A549 (cell line): ENCODE measurements at regions not wholly inside any gene's neighbourhood (a gene's known extent, or its start where the extent isn't known, plus 50 kb on each side); places are given as distances from the start of the nearest gene placed in this dataset.

Experiments
- ATAC-seq, 2 experiments: fragments of 200-7000 bp in 1 of 2; fragments of >200 bp in 1 of 2; cut with Nextera tagmentation in 1 of 2; cut with Tn5 transposase in 1 of 2; 3 replicates each; pipeline versions ENCODE4 v1.8.0 to v1.9.1; 2018 to 2020; ENCODE audit warnings: mild to moderate bottlenecking in 1 of 2, moderate library complexity in 1 of 2
- CTCF ChIA-PET: fragments of 300-600 bp; sonication (Branson Sonifier 250); formaldehyde crosslinking; extraction: SDS; loops from one replicate; lab custom pipeline; 2021; ENCODE audit warnings: antibody characterized with exemption, inconsistent platforms; lab: Yijun Ruan, JAX
- POLR2A ChIA-PET: fragments of 350-600 bp; formaldehyde crosslinking; extraction: SDS; loops from one replicate; lab custom pipeline; 2021; ENCODE audit warnings: antibody characterized with exemption, inconsistent platforms; lab: Yijun Ruan, JAX
- DNase-seq, 2 experiments: peaks; one replicate each; pipeline versions ENCODE4 v3.0.0 to v3.0.0-alpha.2; 2011 to 2016; ENCODE audit warnings: low read depth in 1 of 2, low spot score in 1 of 2
- FAIRE-seq: peaks from 2 replicates; lab custom pipeline; 2011; peaks lifted over from hg19 to GRCh38; lab: Jason Lieb, UNC
- H3K27ac ChIP-seq, 2 experiments: fragments of >200 bp; sonication (Bioruptor Twin); formaldehyde crosslinking; 3 replicates each; pipeline ENCODE4 v1.5.1; 2016 to 2017
- H3K4me1 ChIP-seq: fragments of >200 bp; sonication (Bioruptor Twin); formaldehyde crosslinking; 3 replicates; pipeline ENCODE4 v1.6.1; 2016
- H3K4me2 ChIP-seq: fragments of >200 bp; sonication (Bioruptor Twin); formaldehyde crosslinking; 3 replicates; pipeline ENCODE4 v1.6.1; 2016
- H3K4me3 ChIP-seq: fragments of >200 bp; sonication (Bioruptor Twin); formaldehyde crosslinking; 3 replicates; pipeline ENCODE4 v1.5.1; 2016
- H3K9me3 ChIP-seq: fragments of >200 bp; sonication (Bioruptor Twin); formaldehyde crosslinking; 3 replicates; pipeline ENCODE4 v1.6.1; 2016
- BCL3 ChIP-seq: fragments of >200 bp; sonication (Bioruptor Twin); formaldehyde crosslinking; IDR thresholded peaks from 3 replicates; pipeline ENCODE4 v1.6.1; 2016
- CBX2 ChIP-seq: fragments of 200-600 bp; sonication (generic); IDR thresholded peaks from 2 replicates; pipeline ENCODE4 v1.6.1; 2016; ENCODE audit warnings: low read depth, mild to moderate bottlenecking, borderline replicate concordance
- CHD2 ChIP-seq: fragments of 150-350 bp; IDR thresholded peaks from 2 replicates; pipeline ENCODE4 v1.6.1; 2014; ENCODE audit warnings: low read length; ENCODE audit not compliant: partially characterized antibody
- CHD4 ChIP-seq: fragments of 200-600 bp; sonication (generic); IDR thresholded peaks from 2 replicates; pipeline ENCODE4 v1.6.1; 2016; ENCODE audit warnings: antibody characterized with exemption, mild to moderate bottlenecking, borderline replicate concordance
- EHF ChIP-seq: fragments of 250-450 bp; sonication (Bioruptor Pico); IDR thresholded peaks from 2 replicates; pipeline ENCODE4 v1.5.0; 2020; ENCODE audit warnings: mild to moderate bottlenecking
- ELK1 ChIP-seq: fragments of 150-350 bp; IDR thresholded peaks from 2 replicates; pipeline ENCODE4 v1.6.1; 2014; ENCODE audit warnings: low read depth, mild to moderate bottlenecking, low read length
- ESRRA ChIP-seq: fragments of 150-350 bp; IDR thresholded peaks from 2 replicates; pipeline ENCODE4 v1.6.1; 2014; ENCODE audit warnings: mild to moderate bottlenecking, low read length, borderline replicate concordance
- FOSB ChIP-seq: fragments of 250-450 bp; sonication (Bioruptor Pico); IDR thresholded peaks from 2 replicates; pipeline ENCODE4 v1.5.0; 2020; ENCODE audit warnings: mild to moderate bottlenecking, moderate library complexity
- FOSL2 ChIP-seq, 2 experiments: fragments of 450-650 bp in 1 of 2; fragments of >200 bp in 1 of 2; sonication (Bioruptor Twin) in 1 of 2; formaldehyde crosslinking; IDR thresholded peaks; 2 replicates each; pipeline versions ENCODE4 v1.5.0 to v1.6.1; 2016 to 2020; ENCODE audit warnings: mild to moderate bottlenecking in 1 of 2, moderate library complexity in 1 of 2
- HMGXB4 ChIP-seq: fragments of 250-450 bp; sonication (Bioruptor Pico); IDR thresholded peaks from 2 replicates; pipeline ENCODE4 v1.5.0; 2021; ENCODE audit warnings: mild to moderate bottlenecking, moderate library complexity, borderline replicate concordance
- HOXA7 ChIP-seq: fragments of 250-450 bp; sonication (Bioruptor Pico); IDR thresholded peaks from 2 replicates; pipeline ENCODE4 v1.5.0; 2020; ENCODE audit warnings: mild to moderate bottlenecking, moderate library complexity
- JUN ChIP-seq, 2 experiments: fragments of >200 bp; sonication (Bioruptor Twin); formaldehyde crosslinking; IDR thresholded peaks; 2 replicates in 1 of 2; 3 replicates in 1 of 2; pipeline ENCODE4 v1.6.1; 2016 to 2017
- JUNB ChIP-seq: fragments of >200 bp; sonication (Bioruptor Twin); formaldehyde crosslinking; IDR thresholded peaks from 2 replicates; pipeline ENCODE4 v1.6.1; 2016
- MAFK ChIP-seq: fragments of 450-650 bp; IDR thresholded peaks from 2 replicates; pipeline ENCODE4 v1.6.1; 2014; ENCODE audit not compliant: partially characterized antibody
- MAX ChIP-seq: IDR thresholded peaks from 2 replicates; pipeline ENCODE4 v1.6.1; 2012
- PBX3 ChIP-seq: IDR thresholded peaks from 2 replicates; pipeline ENCODE4 v1.6.1; 2012
- RAD21 ChIP-seq, 2 experiments: fragments of >200 bp in 1 of 2; sonication (Bioruptor Twin) in 1 of 2; formaldehyde crosslinking in 1 of 2; IDR thresholded peaks in 1 of 2; conservative IDR thresholded peaks in 1 of 2; 2 replicates in 1 of 2; 3 replicates in 1 of 2; pipeline ENCODE4 v1.6.1; 2012 to 2018; ENCODE audit warnings: inconsistent platforms in 1 of 2
- RARB ChIP-seq: fragments of 250-450 bp; sonication (Bioruptor Pico); IDR thresholded peaks from 2 replicates; pipeline ENCODE4 v1.8.0; 2021; ENCODE audit warnings: mild to moderate bottlenecking, moderate library complexity
- RFX5 ChIP-seq: fragments of 450-650 bp; IDR thresholded peaks from 2 replicates; pipeline ENCODE4 v1.7.1; 2014; ENCODE audit warnings: antibody characterized with exemption, mild to moderate bottlenecking, moderate library complexity
- RNF2 ChIP-seq: fragments of 200-600 bp; sonication (generic); IDR thresholded peaks from 2 replicates; pipeline ENCODE4 v1.6.1; 2016; ENCODE audit warnings: low read depth, mild to moderate bottlenecking, antibody characterized with exemption, moderate library complexity, borderline replicate concordance
- SREBF2 ChIP-seq: fragments of 450-650 bp; IDR thresholded peaks from 2 replicates; pipeline ENCODE4 v1.6.1; 2014; ENCODE audit warnings: mild to moderate bottlenecking, moderate library complexity
- TP53 ChIP-seq: fragments of 250-450 bp; sonication (Bioruptor Pico); IDR thresholded peaks from 2 replicates; pipeline ENCODE4 v1.5.0; 2021; ENCODE audit warnings: mild to moderate bottlenecking, moderate library complexity
- ZC3H11A ChIP-seq: fragments of 450-650 bp; IDR thresholded peaks from 2 replicates; pipeline ENCODE4 v1.6.1; 2014; ENCODE audit warnings: antibody characterized with exemption, mild to moderate bottlenecking
- ZFP36 ChIP-seq: fragments of 450-650 bp; IDR thresholded peaks from 2 replicates; pipeline ENCODE4 v1.6.1; 2014; ENCODE audit warnings: borderline replicate concordance; ENCODE audit not compliant: partially characterized antibody
- ZNF302 ChIP-seq: fragments of 250-450 bp; sonication (Bioruptor Pico); IDR thresholded peaks from 2 replicates; pipeline ENCODE4 v1.9.0; 2021; ENCODE audit warnings: inconsistent platforms, mild to moderate bottlenecking, moderate library complexity
- WGBS: methylation state at CpG from one replicate; pipeline ENCODE4 v1.1.6; 2017; ENCODE audit errors: missing lambda C conversion rate; 5-methylcytosine and 5-hydroxymethylcytosine counted together
- TF ChIP-seq, protein P1 (sequence below): fragments of 450-650 bp; IDR thresholded peaks from 2 replicates; pipeline ENCODE4 v1.6.1; 2014; ENCODE audit warnings: antibody characterized with exemption
- TF ChIP-seq, protein P2 (sequence below): fragments of >200 bp; sonication (Bioruptor Twin); formaldehyde crosslinking; IDR thresholded peaks from 2 replicates; pipeline ENCODE4 v1.6.1; 2016
- TF ChIP-seq, protein P3 (sequence below): IDR thresholded peaks from 2 replicates; pipeline ENCODE4 v1.6.1; 2012; ENCODE audit warnings: low read depth, borderline replicate concordance

DNA sequence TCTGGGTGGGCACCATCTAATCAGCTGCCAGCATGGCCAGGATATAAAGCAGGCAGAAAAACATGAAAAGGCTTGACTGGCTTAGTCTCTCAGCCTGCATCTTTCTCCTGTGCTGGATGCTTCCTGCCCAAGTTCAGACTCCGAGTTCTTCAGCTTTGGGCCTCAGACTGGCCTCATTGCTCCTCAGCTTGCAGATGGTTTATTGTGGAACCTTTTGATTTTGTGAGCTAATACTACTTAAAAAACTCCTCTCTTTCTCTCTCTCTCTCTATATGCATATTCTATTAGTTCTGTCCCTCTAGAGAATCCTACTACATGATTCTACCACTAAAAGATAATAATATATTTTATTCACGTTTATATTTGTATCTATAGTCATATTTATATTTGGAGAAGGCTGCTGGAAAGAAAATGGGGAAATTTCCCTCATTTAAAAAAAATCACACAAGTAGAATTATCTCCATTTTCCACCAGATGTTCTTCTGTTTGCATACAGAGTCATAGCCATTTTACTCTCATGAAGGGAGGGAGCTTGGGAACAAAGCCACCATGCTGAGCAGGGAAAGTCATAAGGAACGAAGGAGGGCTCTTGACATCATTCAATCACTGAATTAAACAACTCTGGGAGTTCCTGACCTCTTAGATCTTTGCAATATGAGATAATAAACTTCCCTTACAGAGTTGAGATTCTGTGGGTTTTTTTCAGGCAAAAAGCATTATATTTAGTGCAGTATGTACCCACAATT lies 1137.4 kb upstream of the CDH18 start:
- no peaks in the 10 kb centered on the region for H3K4me1 ChIP-seq
- H3K4me3 ChIP-seq: no peak overlapping the region
- TF ChIP-seq CBX2 (no peak), ZC3H11A (no peak), ESRRA (no peak), BCL3 (no peak), MAX (no peak), FOSL2 (IDR thresholded peaks at IDR 0.05) (no peak), FOSL2 (CRISPR knock-in tag; IDR thresholded peaks at IDR 0.05) (no peak), TP53 (CRISPR knock-in tag) (no peak), JUN (IDR thresholded peaks at IDR 0.05) (no peak), RFX5 (no peak), HOXA7 (CRISPR knock-in tag) (no peak), HMGXB4 (CRISPR knock-in tag) (no peak), CHD4 (no peak), RAD21 (conservative IDR thresholded peaks at IDR 0.05 in 1 of 2, IDR thresholded peaks at IDR 0.05 in 1 of 2) (no peak), RARB (no peak), JUNB (no peak)
- TF ChIP-seq, protein P1, sequence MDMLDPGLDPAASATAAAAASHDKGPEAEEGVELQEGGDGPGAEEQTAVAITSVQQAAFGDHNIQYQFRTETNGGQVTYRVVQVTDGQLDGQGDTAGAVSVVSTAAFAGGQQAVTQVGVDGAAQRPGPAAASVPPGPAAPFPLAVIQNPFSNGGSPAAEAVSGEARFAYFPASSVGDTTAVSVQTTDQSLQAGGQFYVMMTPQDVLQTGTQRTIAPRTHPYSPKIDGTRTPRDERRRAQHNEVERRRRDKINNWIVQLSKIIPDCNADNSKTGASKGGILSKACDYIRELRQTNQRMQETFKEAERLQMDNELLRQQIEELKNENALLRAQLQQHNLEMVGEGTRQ: no peak
- TF ChIP-seq, protein P2, sequence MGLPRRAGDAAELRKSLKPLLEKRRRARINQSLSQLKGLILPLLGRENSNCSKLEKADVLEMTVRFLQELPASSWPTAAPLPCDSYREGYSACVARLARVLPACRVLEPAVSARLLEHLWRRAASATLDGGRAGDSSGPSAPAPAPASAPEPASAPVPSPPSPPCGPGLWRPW: no peak
- TF ChIP-seq, all 56 proteins: peak for 0
- no peak overlapping the region for H3K4me2 ChIP-seq
- FAIRE-seq (no peak), ATAC-seq (no peak), DNase-seq (no peak)
- POLR2A ChIA-PET: no interaction called here
- 5% methylated on average over 3 of the region's 3 CpGs for WGBS
- no peaks in the 10 kb centered on the region for H3K9me3 ChIP-seq
- CTCF ChIA-PET: no interaction called here
- no peak overlapping the region for H3K27ac ChIP-seq

DNA sequence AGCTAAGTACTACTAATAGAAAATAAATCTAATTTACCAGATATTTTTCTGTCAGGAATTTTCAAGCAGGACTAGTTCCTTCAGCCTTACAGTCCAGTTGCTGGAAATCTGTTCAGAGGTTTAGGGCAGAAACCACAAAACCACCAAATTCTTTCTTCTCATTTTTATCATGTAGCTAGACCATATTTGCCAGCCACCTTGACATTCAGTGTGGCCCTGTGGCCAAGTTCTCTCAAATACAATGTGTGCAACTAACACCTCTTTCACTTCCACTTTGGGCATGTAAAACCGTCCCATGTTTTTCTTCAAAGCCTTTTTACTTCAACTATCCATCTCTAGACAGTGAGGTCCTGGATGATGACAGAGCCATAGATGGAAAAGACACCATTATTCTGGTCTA lies 1133.2 kb upstream of the CDH18 start:
- no peak overlapping the region for H3K4me2 ChIP-seq
- no peak overlapping the region for H3K27ac ChIP-seq
- H3K4me1 ChIP-seq: no peaks in the 10 kb centered on the region
- no peaks in the 10 kb centered on the region for H3K9me3 ChIP-seq
- ChIA-PET CTCF (no interaction called here), POLR2A (no interaction called here)
- FAIRE-seq (no peak), DNase-seq (no peak), ATAC-seq (no peak)
- H3K4me3 ChIP-seq: no peak overlapping the region
- WGBS: 30% methylated on average over 1 of the region's 1 CpG
- TF ChIP-seq RNF2 (no peak), EHF (CRISPR knock-in tag) (no peak), HOXA7 (CRISPR knock-in tag) (no peak), ZFP36 (no peak), CHD2 (no peak), RARB (no peak), FOSB (CRISPR knock-in tag) (no peak), ELK1 (no peak), SREBF2 (no peak), ZNF302 (no peak), PBX3 (no peak), CHD4 (no peak), JUN (IDR thresholded peaks at IDR 0.05) (no peak), MAFK (no peak)
- TF ChIP-seq, protein P3, sequence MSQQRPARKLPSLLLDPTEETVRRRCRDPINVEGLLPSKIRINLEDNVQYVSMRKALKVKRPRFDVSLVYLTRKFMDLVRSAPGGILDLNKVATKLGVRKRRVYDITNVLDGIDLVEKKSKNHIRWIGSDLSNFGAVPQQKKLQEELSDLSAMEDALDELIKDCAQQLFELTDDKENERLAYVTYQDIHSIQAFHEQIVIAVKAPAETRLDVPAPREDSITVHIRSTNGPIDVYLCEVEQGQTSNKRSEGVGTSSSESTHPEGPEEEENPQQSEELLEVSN: no peak
- TF ChIP-seq, protein P1: no peak
